HEK293T (cell line): ENCODE measurements at regions not wholly inside any gene's neighbourhood (a gene's known extent, or its start where the extent isn't known, plus 50 kb on each side); places are given as distances from the start of the nearest gene placed in this dataset.

Source experiments
- CTCF ChIA-PET: fragments of 350-600 bp; formaldehyde crosslinking; extraction: SDS; loops from one replicate; lab custom pipeline; 2021; ENCODE audit warnings: antibody characterized with exemption, inconsistent platforms; lab: Yijun Ruan, JAX
- POLR2A ChIA-PET: fragments of 350-600 bp; formaldehyde crosslinking; extraction: SDS; loops from one replicate; lab custom pipeline; 2020; ENCODE audit warnings: antibody characterized with exemption, inconsistent platforms; lab: Yijun Ruan, JAX
- DNase-seq: peaks from one replicate; pipeline ENCODE4 v3.0.0; 2012; ENCODE audit warnings: mixed read lengths; ENCODE audit errors: extremely low spot score
- ARNT ChIP-seq: fragments of 450-650 bp; IDR thresholded peaks from 2 replicates; pipeline ENCODE4 v1.6.1; 2017; ENCODE audit warnings: mild to moderate bottlenecking
- BHLHE40 ChIP-seq: fragments of 450-650 bp; IDR thresholded peaks from 2 replicates; pipeline ENCODE4 v1.6.1; 2016; ENCODE audit warnings: mild to moderate bottlenecking, moderate library complexity, borderline replicate concordance
- CTBP1 ChIP-seq: fragments of 450-650 bp; IDR thresholded peaks from 2 replicates; pipeline ENCODE4 v1.6.1; 2016; ENCODE audit warnings: borderline replicate concordance
- ELF4 ChIP-seq: fragments of 450-650 bp; IDR thresholded peaks from 2 replicates; pipeline ENCODE4 v1.6.1; 2017; ENCODE audit warnings: antibody characterized with exemption
- FOXA1 ChIP-seq: fragments of 450-650 bp; IDR thresholded peaks from 2 replicates; pipeline ENCODE4 v1.6.1; 2016; ENCODE audit warnings: mild to moderate bottlenecking
- FOXK2 ChIP-seq: fragments of 450-650 bp; IDR thresholded peaks from 2 replicates; pipeline ENCODE4 v1.6.1; 2016; ENCODE audit warnings: mild to moderate bottlenecking
- FOXM1 ChIP-seq: fragments of 450-650 bp; IDR thresholded peaks from 2 replicates; pipeline ENCODE4 v1.6.1; 2017; ENCODE audit warnings: mild to moderate bottlenecking, borderline replicate concordance
- HDGF ChIP-seq: fragments of 450-650 bp; IDR thresholded peaks from 2 replicates; pipeline ENCODE4 v1.6.1; 2017; ENCODE audit warnings: antibody characterized with exemption, borderline replicate concordance
- L3MBTL2 ChIP-seq: fragments of 450-650 bp; conservative IDR thresholded peaks from 2 replicates; pipeline ENCODE4 v1.6.1; 2016; ENCODE audit warnings: mild to moderate bottlenecking
- LEF1 ChIP-seq: fragments of 450-650 bp; IDR thresholded peaks from 2 replicates; pipeline ENCODE4 v1.6.1; 2017; ENCODE audit warnings: mild to moderate bottlenecking, borderline replicate concordance
- NFRKB ChIP-seq: fragments of 450-650 bp; IDR thresholded peaks from 2 replicates; pipeline ENCODE4 v1.6.1; 2016; ENCODE audit warnings: mild to moderate bottlenecking, moderate library complexity
- SP1 ChIP-seq: fragments of 450-650 bp; IDR thresholded peaks from 2 replicates; pipeline ENCODE4 v1.6.1; 2017
- SUZ12 ChIP-seq: fragments of 450-650 bp; IDR thresholded peaks from 2 replicates; pipeline ENCODE4 v1.6.1; 2016; ENCODE audit warnings: mild to moderate bottlenecking
- TARDBP ChIP-seq: fragments of 450-650 bp; IDR thresholded peaks from 2 replicates; pipeline ENCODE4 v1.6.1; 2016
- ZNF384 ChIP-seq: fragments of 450-650 bp; IDR thresholded peaks from 2 replicates; pipeline ENCODE4 v1.6.1; 2016
- TF ChIP-seq, protein P1 (sequence below): fragments of 450-650 bp; IDR thresholded peaks from 2 replicates; pipeline ENCODE4 v1.6.1; 2016

- ChIA-PET CTCF (no interaction called here), POLR2A (no interaction called here)
- no peak for DNase-seq
- TF ChIP-seq LEF1 = no peak
- no peak for TF ChIP-seq BHLHE40
- no peak for TF ChIP-seq HDGF
- no peak for TF ChIP-seq FOXM1
- no peak for TF ChIP-seq ELF4
- TF ChIP-seq CTBP1 = no peak
Observed at GRCh38 chr5:144582066-144582465, 411.4 kb downstream of the KCTD16 start.

DNA sequence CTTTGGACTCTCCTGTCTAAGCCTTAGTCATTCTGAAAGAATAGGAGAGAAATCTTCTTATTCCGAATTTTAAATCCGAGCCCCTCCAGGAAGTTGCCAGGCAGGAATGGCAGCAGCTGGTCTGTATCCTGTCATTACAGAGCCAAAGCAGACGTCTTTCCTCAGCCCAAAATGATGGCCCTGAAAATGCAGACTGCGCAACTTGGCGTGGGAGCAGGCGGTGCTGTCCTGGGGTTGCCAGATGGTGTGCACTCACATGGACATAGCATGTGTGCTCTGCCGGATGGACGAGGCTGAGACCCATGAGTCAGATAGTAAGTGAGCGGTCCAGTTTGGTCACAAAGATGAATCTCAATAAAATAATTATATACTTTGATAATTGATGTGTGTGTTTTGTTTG, 410.4 kb downstream of the KCTD16 start:
- TF ChIP-seq SP1 (no peak), HDGF (no peak), NFRKB (no peak), BHLHE40 (no peak), LEF1 (no peak), FOXK2 (no peak), SUZ12 (no peak)
- TF ChIP-seq, protein P1, sequence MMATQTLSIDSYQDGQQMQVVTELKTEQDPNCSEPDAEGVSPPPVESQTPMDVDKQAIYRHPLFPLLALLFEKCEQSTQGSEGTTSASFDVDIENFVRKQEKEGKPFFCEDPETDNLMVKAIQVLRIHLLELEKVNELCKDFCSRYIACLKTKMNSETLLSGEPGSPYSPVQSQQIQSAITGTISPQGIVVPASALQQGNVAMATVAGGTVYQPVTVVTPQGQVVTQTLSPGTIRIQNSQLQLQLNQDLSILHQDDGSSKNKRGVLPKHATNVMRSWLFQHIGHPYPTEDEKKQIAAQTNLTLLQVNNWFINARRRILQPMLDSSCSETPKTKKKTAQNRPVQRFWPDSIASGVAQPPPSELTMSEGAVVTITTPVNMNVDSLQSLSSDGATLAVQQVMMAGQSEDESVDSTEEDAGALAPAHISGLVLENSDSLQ = no peak
- no peak for DNase-seq
- ChIA-PET POLR2A (no interaction called here), CTCF (no interaction called here)

DNA sequence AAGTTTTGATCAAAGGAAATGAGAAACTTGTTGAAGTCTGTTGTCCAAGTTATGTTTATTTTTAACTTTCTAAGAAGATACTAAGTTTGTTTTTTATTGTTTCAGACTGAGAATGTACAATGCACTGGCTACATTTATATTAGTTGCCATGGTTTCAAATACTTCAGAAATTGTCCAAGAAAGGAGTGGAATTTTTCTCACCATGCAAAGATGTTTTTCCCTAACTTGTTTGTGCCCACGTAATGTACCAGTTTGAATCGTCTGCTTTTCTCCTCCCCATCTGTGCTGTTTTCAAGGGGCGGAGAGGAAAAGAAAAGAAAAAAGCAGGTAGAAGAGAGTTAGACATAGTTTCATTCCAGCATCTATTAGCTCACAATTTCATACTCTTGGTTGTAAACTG, 407.0 kb downstream of the KCTD16 start:
- POLR2A ChIA-PET = no interaction called here
- TF ChIP-seq FOXA1 = no peak
- TF ChIP-seq FOXK2 = no peak
- no peak for TF ChIP-seq L3MBTL2
- TF ChIP-seq BHLHE40 = no peak
- TF ChIP-seq CTBP1 = no peak
- no peak for TF ChIP-seq TARDBP
- no peak for TF ChIP-seq FOXM1
- TF ChIP-seq HDGF = no peak
- TF ChIP-seq ELF4 = no peak
- no peak for TF ChIP-seq SUZ12
- no peak for TF ChIP-seq ARNT
- TF ChIP-seq, protein P1 = no peak
- TF ChIP-seq ZNF384 = no peak
- TF ChIP-seq LEF1 = no peak
- TF ChIP-seq SP1 = no peak
- no peak for TF ChIP-seq NFRKB
- CTCF ChIA-PET = no interaction called here
- DNase-seq = no peak

DNA sequence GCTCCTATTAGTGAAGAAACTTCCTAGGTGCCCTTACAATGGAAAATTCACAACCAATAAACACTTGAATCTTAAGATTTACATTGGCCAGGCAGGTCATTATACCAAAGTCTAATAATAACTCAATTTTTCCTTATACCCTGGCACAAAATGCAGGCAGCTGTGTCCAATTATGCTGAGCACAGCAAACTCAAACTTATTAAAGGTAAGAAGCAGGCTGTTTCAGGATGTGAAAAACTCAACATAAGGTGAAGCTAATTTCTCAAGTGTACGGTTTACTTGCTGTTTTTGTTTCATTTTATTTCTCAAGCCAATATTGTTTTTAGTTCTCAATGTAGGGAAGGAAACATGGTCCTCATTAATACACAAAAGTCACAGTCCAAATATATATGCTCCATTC, 405.1 kb downstream of the KCTD16 start:
- no peak for DNase-seq
- ChIA-PET POLR2A (no interaction called here), CTCF (no interaction called here)
- no peak for TF ChIP-seq FOXA1
- no peak for TF ChIP-seq SP1
- TF ChIP-seq HDGF = no peak
- no peak for TF ChIP-seq ARNT

DNA sequence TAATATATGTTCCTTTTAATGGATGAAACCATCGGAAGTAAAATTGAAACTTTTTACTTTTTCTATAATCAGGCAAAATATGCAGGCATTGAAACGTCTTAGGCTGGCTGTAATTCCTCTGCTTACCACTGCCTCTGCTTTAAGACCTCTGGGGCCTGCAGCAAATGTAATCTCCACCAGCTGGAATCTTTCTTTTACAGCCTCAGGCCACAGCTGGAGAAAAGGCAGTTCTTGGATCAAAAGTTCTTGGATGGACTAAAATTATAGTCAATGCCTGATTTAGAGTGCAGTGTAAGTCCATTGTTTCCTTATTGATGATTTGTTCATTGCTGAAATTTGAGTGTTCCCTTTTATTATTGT, 396.7 kb downstream of the KCTD16 start:
- ChIA-PET CTCF (no interaction called here), POLR2A (no interaction called here)
- no peak for DNase-seq
- TF ChIP-seq ZNF384 = no peak
- TF ChIP-seq ELF4 = no peak
- no peak for TF ChIP-seq SP1
- no peak for TF ChIP-seq HDGF
- no peak for TF ChIP-seq SUZ12
- no peak for TF ChIP-seq TARDBP
- TF ChIP-seq ARNT = no peak

DNA sequence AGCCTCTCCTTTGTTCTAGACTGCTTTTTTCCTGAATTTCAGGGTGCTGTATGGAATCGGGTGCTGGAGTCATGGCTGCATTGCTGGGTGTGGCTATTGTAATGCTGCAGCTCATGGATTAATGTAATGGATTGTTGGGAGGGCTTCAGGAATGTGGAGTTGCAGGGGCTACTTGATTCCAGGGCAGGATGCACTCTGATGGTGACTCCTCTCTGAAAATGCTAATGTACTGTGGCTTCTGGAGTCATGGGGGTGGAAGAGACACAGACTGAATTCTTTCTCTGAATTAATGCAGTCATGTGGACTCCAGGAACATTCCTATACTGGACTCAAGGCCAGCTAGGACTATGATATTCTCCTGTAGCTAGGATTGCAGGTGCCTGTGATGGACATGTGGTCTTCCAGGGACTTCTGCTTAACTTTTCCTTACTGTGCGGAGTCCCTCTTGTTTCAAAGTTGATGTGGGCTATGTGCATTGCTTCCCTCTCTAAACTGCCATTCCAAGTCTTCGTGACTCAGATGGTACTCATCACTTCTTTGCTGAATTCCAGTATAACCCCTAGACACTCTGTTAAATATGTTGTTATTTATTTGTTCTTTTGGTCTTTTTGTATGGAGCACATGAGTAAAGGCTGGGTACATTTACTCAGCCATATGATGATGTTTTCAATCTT, 396.2 kb downstream of the KCTD16 start:
- no peak for DNase-seq
- POLR2A ChIA-PET = no interaction called here
- CTCF ChIA-PET = no interaction called here
- TF ChIP-seq SP1 (no peak), NFRKB (no peak), L3MBTL2 (no peak), SUZ12 (no peak)

GRCh38 chr5:144549580-144549979, 378.9 kb downstream of the KCTD16 start:
- ChIA-PET POLR2A (no interaction called here), CTCF (no interaction called here)
- no peak for DNase-seq
- TF ChIP-seq TARDBP = no peak
- no peak for TF ChIP-seq SP1
- no peak for TF ChIP-seq FOXK2
- TF ChIP-seq, protein P1 = no peak
- TF ChIP-seq LEF1 = no peak
- TF ChIP-seq ELF4 = no peak
